Retina (tissue), 1 donor: ENCODE measurements at regions not wholly inside any gene's neighbourhood (a gene's known extent, or its start where the extent isn't known, plus 50 kb on each side); places are given as distances from the start of the nearest gene placed in this dataset.
"Not testable (repeated sequence)": the region's sequence is repeated elsewhere in the genome, so short reads cannot be mapped to it uniquely, and the experiment has no call there.

Experiments
- DNase-seq: peaks from one replicate; pipeline ENCODE4 v3.0.0-alpha.2; 2016

GRCh38 chr11:122020902-122021301, 95.1 kb downstream of the BLID start:
- no peak for DNase-seq

- no peak for DNase-seq
These were observed 95.9 kb downstream of the BLID start for GRCh38 chr11:122019908-122020694.

- no peak for DNase-seq
These were observed 108.4 kb downstream of the BLID start for GRCh38 chr11:122007601-122008071.

- no peak for DNase-seq
These were observed 111.6 kb downstream of the BLID start for GRCh38 chr11:122004446-122004845.

- DNase-seq, result no peak
These were observed 113.1 kb downstream of the BLID start for GRCh38 chr11:122002926-122003325.

GRCh38 chr11:122002047-122002446, 114.0 kb downstream of the BLID start:
- no peak for DNase-seq

- no peak for DNase-seq
These were observed 116.4 kb downstream of the BLID start for GRCh38 chr11:121999651-122000050.

- DNase-seq, result no peak
These were observed 119.4 kb downstream of the BLID start for GRCh38 chr11:121996574-121996973.

GRCh38 chr11:121983901-121984300, 132.1 kb downstream of the BLID start:
- no peak for DNase-seq

- not testable (repeated sequence) for DNase-seq
These were observed 138.1 kb downstream of the BLID start for GRCh38 chr11:121977914-121978313.

- no peak for DNase-seq
These were observed 147.4 kb downstream of the BLID start for GRCh38 chr11:121968638-121969037.

- DNase-seq, result no peak
These were observed 148.8 kb downstream of the BLID start for GRCh38 chr11:121967131-121967704.

GRCh38 chr11:121965330-121965729, 150.7 kb downstream of the BLID start:
- no peak for DNase-seq

GRCh38 chr11:121964591-121964990, 151.4 kb downstream of the BLID start:
- no peak for DNase-seq

GRCh38 chr11:121963846-121964245, 152.2 kb downstream of the BLID start:
- not testable (repeated sequence) for DNase-seq

- DNase-seq, result no peak
These were observed 154.7 kb downstream of the BLID start for GRCh38 chr11:121961321-121961801.

- no peak for DNase-seq
These were observed 157.1 kb downstream of the BLID start for GRCh38 chr11:121958971-121959325.

GRCh38 chr11:121958323-121958970, 157.6 kb downstream of the BLID start:
- no peak for DNase-seq

GRCh38 chr11:121953122-121953521, 162.9 kb downstream of the BLID start:
- DNase-seq, result no peak

GRCh38 chr11:121950160-121950559, 165.9 kb downstream of the BLID start:
- DNase-seq, result no peak

GRCh38 chr11:121946514-121946913, 169.5 kb downstream of the BLID start:
- no peak for DNase-seq

- DNase-seq, result no peak
These were observed 171.3 kb downstream of the BLID start for GRCh38 chr11:121944556-121945230.

- no peak for DNase-seq
These were observed 177.9 kb downstream of the BLID start for GRCh38 chr11:121938076-121938475.
